Renal cortical epithelial cell (primary cell): ENCODE measurements at regions not wholly inside any gene's neighbourhood (a gene's known extent, or its start where the extent isn't known, plus 50 kb on each side); places are given as distances from the start of the nearest gene placed in this dataset.

Experiments
- DNase-seq: peaks from one replicate; pipeline ENCODE4 v3.0.0-alpha.2; 2011; ENCODE audit warnings: low read depth

DNA sequence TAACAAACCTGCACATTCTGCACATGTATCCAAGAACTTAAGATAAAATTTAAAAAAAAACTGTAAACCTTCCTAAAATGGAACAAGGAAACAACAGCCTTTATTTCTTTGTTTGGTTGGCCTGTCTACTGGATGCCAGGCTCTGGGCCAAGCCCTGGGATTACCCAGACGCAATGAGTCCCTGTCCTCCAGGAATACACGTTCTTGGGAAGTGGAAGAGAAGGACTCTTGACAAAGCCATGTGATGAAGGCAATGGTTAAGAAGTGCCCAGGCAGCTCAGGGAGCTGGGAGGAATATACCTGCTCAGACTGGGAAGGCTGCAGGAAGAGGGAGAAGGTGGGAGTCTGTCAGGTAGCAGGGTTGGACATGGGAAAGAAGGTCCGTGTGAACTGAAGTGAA is 115.4 kb downstream of the AXIN2 start:
- no peak for DNase-seq

DNA sequence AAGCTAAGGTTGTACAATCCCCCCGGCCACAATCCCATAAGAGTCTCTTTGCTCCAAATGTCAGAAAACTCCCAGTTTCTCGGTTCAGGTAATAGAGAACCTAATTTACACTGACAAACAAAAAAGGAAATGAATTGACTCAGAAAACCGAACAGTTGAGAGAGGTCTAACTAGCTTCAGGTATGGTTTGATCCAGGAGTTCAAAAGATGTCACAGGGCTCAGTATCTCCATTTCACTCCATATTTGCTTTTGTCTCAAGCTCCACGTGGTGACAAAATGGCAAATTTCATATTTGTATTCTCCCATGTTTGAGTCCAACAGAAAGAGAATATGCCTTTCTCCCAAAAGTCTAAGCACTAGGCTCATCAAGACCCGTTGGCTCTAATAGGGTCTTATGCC is 117.4 kb downstream of the AXIN2 start:
- DNase-seq = no peak

- no peak for DNase-seq
Measured at GRCh38 chr17:65442691-65443090, 118.8 kb downstream of the AXIN2 start.

DNA sequence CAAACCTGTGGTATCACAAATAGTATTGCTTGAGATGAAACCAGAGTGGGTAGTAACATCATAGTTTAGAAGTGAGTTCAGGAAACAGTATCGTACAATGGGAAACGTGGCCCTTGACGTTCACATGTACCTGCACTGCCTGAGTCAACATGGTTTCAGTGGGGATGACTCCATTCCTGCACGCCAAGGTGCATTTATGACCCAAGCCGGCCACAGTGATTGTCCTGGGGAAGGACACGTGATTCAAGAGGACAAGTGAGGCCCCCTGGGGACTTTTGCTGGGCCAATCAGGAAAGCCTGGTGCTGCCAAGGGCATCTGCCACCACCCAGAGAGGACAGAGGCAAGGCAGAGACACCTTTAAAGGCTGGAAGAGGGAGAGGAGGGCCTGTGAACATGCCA is 119.2 kb downstream of the AXIN2 start:
- DNase-seq = no peak

DNA sequence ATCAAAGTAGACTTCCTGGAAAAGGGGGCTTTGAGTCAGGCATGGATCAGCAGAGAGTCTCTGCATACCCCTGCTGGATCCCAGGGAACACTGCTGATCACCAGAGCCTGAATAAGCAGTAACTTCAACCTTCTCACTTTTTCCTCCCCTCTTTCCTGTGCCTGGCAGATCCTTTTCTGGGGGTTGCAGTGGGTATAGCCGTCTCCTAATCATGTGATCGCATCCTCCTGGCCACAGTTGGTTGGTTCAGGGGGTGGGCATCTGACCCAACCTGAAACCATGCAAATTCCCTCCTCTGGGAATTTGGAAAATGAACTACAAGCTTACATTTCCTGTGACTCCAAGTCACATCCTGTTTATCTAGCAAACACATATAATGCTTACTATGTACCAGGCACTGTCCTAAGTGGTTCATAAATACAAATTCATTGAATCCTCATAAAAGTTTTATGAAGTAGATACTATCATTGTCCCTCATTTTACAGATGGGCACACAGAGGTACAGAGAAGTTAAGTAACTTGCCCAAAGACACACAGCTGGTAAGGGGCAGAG is 120.3 kb downstream of the AXIN2 start:
- DNase-seq = no peak

DNA sequence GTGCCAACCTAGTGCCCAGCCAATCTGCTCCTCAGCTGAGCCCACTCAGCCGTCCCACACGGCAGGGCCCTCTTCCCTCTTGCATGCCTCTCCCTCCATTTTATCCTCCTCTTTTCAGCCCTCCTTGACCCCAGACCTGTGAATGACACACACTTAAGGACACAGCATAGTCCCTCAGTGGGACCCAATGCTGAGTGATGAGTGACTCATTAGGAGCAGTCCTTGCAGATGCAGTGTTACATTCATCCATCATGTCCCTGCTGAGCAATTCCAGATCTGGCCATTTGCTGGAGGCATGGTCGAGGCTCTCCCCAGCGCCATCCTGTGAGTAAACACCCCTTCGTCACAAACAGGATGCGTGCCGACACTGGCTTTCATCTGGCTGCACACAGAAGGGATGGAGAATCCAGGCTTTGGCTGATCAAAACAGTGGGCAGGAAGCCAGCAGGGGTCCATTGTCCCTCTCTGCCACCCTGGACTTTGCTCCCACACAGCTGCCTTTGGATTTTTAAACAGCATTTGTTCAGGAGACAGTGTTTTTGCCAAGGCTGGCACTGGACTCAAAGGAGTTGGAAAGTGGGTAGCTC is 122.6 kb downstream of the AXIN2 start:
- DNase-seq = no peak

DNA sequence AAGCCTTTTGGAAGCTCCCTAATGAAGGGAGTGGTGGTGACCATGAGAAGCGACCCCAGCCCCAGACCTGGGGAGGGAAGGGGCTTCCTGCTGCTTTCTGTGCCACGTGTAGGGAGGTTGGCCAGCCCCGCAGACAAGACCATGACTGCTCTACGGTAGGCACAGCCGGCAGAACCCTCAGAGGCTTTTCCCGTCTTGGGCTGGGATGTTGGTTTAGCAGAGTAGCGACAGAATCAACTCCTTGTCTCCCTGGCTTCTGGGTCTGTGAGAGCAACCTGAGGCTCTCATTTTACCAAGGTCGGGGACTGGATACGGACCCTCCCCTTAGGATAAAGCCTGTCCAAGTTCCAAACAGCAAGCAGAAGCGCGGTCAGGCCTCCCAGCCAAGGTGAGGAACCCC is 123.3 kb downstream of the AXIN2 start:
- no peak for DNase-seq

GRCh38 chr17:65436871-65437270 is 124.6 kb downstream of the AXIN2 start:
- no peak for DNase-seq

GRCh38 chr17:65434878-65435277 is 126.6 kb downstream of the AXIN2 start:
- DNase-seq = no peak

- peak; percentile 15 for DNase-seq
Measured at GRCh38 chr17:65434251-65434650, 127.2 kb downstream of the AXIN2 start.

DNA sequence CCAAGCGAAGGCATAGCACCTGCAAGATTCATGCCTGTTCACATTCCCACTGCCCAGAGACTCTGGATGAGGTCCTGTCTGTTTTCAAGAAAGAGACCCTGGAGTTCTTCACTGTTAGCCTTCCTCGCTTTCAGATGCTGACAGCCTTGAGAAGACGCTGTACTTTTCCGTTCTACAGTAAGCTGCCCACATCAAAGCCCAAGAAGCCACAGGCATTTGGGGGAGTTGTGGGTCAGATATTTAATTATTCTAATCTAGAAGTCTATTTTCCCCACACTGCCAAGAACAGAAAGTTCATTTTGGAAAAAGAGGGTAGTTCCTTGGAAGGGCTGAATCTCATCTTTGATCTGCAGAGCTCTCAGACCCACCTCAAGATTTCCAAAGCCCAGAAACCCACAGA is 127.9 kb downstream of the AXIN2 start:
- no peak for DNase-seq

GRCh38 chr17:65433157-65433556 is 128.3 kb downstream of the AXIN2 start:
- no peak for DNase-seq

DNA sequence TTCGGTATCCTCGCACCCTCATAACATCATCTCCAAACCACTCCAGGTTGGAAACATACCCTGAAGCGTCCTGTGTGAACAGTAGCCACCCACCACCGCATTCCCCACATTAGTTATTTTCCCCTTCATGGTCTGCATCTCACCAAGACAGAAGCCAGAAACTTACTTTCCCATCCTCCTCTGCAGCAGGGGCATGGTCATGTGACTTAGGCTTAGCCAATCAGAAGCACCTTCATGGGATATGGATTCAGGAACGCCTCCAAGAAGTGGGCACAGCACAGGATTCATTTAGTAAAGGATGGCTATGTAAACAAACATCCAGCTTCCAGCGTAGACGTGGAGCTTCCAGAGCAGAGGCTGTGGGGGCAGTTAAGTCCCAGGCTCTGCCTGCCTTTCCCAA is 130.3 kb downstream of the AXIN2 start:
- no peak for DNase-seq

GRCh38 chr17:65430209-65430833 is 131.1 kb downstream of the AXIN2 start:
- no peak for DNase-seq

- no peak for DNase-seq
Measured at GRCh38 chr17:65423346-65424140, 137.9 kb downstream of the AXIN2 start.

DNA sequence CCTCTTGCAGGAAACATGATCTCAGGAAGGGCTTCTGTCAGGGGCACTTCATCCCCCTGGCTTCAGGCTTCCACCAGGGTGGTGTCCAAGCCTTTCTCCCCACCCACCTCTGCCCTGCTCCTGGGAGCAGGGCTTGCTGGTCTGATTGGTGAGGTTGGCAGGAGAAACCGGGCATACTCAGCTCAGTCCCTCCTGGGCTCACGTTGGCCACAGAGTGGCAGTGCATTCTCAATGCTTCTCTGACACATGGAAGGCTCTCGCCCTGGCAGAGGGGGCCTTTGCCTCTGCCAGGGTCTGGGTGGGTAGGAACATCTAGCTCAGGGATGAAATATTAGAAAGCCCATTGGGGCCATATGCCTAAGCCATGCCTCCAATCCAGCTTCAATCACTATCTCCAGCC is 142.8 kb downstream of the AXIN2 start:
- DNase-seq = no peak

DNA sequence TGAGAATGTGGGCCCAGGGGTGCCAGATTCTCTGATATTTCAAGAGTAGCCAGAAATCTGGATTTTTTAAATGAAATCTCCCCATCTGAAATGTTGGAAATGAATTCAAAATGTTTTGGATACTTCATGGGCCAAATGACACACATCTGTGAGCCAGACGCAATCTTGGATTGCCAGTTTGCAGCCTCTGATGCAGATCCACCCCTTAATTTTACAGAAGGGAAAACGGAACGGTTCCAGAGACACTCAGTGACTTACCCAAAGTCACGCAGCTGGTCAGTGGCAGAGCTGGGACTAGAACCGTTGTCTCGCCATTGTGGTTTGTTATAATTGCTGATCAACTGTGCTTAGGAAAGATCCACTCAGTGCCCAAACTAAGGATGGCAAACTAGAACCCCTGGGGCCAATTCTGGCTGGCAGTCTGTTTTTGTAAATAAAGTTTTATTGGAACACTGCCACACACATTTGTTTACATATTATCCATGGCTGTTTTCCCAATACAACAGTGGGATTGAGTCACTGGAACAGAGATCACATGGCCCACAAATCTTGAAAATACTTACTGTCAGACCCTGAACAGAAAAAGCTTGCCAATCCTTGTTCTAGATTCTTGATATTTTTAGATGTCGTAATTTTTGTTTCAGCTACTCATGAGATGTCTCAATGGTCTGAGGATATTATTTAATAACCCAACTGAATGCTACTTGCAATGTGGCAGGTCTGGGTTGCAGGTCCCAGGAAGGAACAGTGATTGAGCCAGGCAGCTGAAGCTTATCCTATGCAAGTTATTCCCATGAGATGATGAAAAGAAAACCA is 143.8 kb downstream of the AXIN2 start:
- no peak for DNase-seq

DNA sequence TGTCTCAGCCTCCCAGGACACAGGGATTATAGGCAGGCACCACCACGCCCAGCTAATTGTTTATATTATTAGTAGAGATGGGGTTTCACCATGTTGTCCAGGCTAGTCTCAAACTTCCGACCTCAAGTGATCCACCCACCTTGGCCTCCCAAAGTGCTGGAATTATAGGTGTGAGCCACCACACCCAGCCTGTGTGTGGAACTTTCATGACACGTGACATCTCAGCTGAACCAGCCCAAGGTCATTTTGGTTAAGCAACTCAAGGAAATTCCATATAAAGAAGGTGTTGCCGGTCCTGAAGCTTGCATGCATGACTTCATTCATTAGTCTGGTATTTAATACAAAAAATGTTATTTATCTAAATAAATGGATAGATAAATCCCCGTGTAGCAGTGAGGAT is 145.5 kb downstream of the AXIN2 start:
- no peak for DNase-seq

DNA sequence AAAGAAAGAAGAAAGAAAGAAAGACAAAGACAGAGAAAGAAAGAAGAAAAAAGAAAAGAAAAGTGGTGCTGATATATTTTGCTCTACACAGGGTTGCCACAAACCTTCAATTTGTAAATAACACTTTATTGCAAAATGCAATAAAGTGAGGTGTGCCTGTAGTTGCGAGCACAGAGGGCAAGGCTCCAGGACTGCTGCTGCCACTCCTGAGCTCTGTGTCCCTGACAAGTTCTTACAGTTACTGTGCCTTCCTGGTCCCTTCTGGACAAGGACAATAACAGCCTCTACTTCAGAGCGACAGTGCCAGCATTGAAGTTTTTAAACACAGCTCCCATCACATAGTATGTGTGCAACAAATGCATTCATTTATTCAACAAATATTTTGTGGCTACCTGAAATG is 148.1 kb downstream of the AXIN2 start:
- no peak for DNase-seq

DNA sequence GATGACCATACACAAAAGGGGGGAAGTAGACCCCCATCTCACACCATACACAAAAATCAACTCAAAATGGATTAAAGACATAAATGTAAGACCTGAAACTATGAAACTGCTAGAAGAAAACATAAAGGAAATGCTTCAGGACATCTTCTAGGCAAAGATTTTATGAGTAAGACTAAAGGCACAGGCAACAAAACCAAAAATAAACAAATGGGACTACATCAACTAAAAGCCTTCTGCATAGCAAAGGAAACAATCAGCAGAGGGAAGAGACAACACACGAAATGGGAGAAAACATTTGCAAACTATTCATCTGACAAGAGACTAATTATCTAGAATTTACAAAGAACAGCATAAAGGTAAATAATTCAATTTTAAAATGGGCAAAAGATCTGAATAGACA is 152.1 kb downstream of the AXIN2 start:
- no peak for DNase-seq

- no peak for DNase-seq
Measured at GRCh38 chr17:65408050-65408449, 153.4 kb downstream of the AXIN2 start.

GRCh38 chr17:65407017-65407416 is 154.4 kb downstream of the AXIN2 start:
- no peak for DNase-seq
